SK-N-SH treated with all-trans-retinoic acid at 6 μM for 48 hours (cell line): ENCODE measurements at regions not wholly inside any gene's neighbourhood (a gene's known extent, or its start where the extent isn't known, plus 50 kb on each side); places are given as distances from the start of the nearest gene placed in this dataset.

Experiments used
- ARNTL ChIP-seq: fragments of 450-650 bp; formaldehyde crosslinking; IDR thresholded peaks from 2 replicates; pipeline ENCODE4 v1.5.0; 2020; ENCODE audit warnings: low read depth, mild to moderate bottlenecking, moderate library complexity, borderline replicate concordance
- BACH2 ChIP-seq: fragments of 250-450 bp; sonication (Bioruptor Pico); IDR thresholded peaks from 2 replicates; pipeline ENCODE4 v1.9.0; 2021; ENCODE audit warnings: mild to moderate bottlenecking, borderline replicate concordance
- PATZ1 ChIP-seq: fragments of 250-450 bp; sonication (Bioruptor Pico); IDR thresholded peaks from 2 replicates; pipeline ENCODE4 v1.8.0; 2020; ENCODE audit warnings: mild to moderate bottlenecking, moderate library complexity, borderline replicate concordance

- TF ChIP-seq PATZ1 (CRISPR knock-in tag) (no peak), ARNTL (no peak), BACH2 (CRISPR knock-in tag) (no peak)
Observed at GRCh38 chr12:105876396-105876927, 262.3 kb downstream of the NUAK1 start.
